Karpas-422 (cell line): ENCODE measurements at regions not wholly inside any gene's neighbourhood (a gene's known extent, or its start where the extent isn't known, plus 50 kb on each side); places are given as distances from the start of the nearest gene placed in this dataset.
"Not testable (repeated sequence)": the region's sequence is repeated elsewhere in the genome, so short reads cannot be mapped to it uniquely, and the experiment has no call there.

Experiments
- DNase-seq: peaks from one replicate; pipeline ENCODE4 v3.0.0-alpha.2; 2015
- H2AFZ ChIP-seq: fragments of 200-600 bp; sonication (generic); 2 replicates; pipeline ENCODE4 v1.6.1; 2014; ENCODE audit warnings: antibody characterized with exemption, low read length, mixed read lengths
- H3K27ac ChIP-seq: fragments of 200-600 bp; sonication (generic); 2 replicates; pipeline ENCODE4 v1.5.1; 2014; ENCODE audit warnings: mild to moderate bottlenecking, low read length, moderate library complexity
- H3K27me3 ChIP-seq: fragments of 200-600 bp; sonication (generic); 2 replicates; pipeline ENCODE4 v1.6.1; 2014; ENCODE audit warnings: low read length, mixed read lengths
- H3K36me3 ChIP-seq: fragments of 200-600 bp; sonication (generic); 2 replicates; pipeline ENCODE4 v1.6.1; 2014; ENCODE audit warnings: low read length, mixed read lengths; ENCODE audit not compliant: insufficient read depth
- H3K4me1 ChIP-seq: fragments of 200-600 bp; sonication (generic); 2 replicates; pipeline ENCODE4 v1.6.1; 2014; ENCODE audit warnings: mild to moderate bottlenecking, low read length, mixed read lengths
- H3K4me2 ChIP-seq: fragments of 200-600 bp; sonication (generic); 2 replicates; pipeline ENCODE4 v1.6.1; 2014; ENCODE audit warnings: low read length, low read depth, mild to moderate bottlenecking; ENCODE audit not compliant: poor library complexity, severe bottlenecking
- H3K4me3 ChIP-seq: fragments of 200-600 bp; sonication (generic); 2 replicates; pipeline ENCODE4 v1.5.1; 2014; ENCODE audit warnings: mild to moderate bottlenecking, antibody characterized with exemption, low read length, mixed read lengths
- H3K79me2 ChIP-seq: fragments of 200-600 bp; sonication (generic); 2 replicates; pipeline ENCODE4 v1.6.1; 2014; ENCODE audit warnings: mild to moderate bottlenecking, low read length, mixed read lengths
- H3K9ac ChIP-seq: fragments of 200-600 bp; sonication (generic); 2 replicates; pipeline ENCODE4 v1.6.0; 2014; ENCODE audit warnings: low read length
- H3K9me2 ChIP-seq: fragments of 200-600 bp; sonication (generic), shearing (Covaris generic); replicated peaks from 2 replicates; pipeline ENCODE4 v1.6.0; 2014; ENCODE audit warnings: mild to moderate bottlenecking, low read length, moderate library complexity; ENCODE audit not compliant: insufficient read depth
- H3K9me3 ChIP-seq: fragments of 300-700, 200-600 bp; sonication (generic); 2 replicates; pipeline ENCODE4 v1.6.1; 2014; ENCODE audit warnings: low read length, mixed read lengths
- H4K20me1 ChIP-seq: fragments of 200-600 bp; sonication (generic); 2 replicates; pipeline ENCODE4 v1.6.1; 2014; ENCODE audit warnings: mild to moderate bottlenecking, antibody characterized with exemption, low read length, low read depth; ENCODE audit not compliant: insufficient read depth

GRCh38 chr1:217049081-217049480 is 325.9 kb upstream of the ESRRG start:
- Histone ChIP-seq H3K9me3 (no peaks in the 10 kb centered on the region), H3K27me3 (no peaks in the 10 kb centered on the region), H3K27ac (no peak overlapping the region), H3K36me3 (no peaks in the 10 kb centered on the region), H4K20me1 (no peaks in the 10 kb centered on the region), H3K79me2 (no peaks in the 10 kb centered on the region), H3K4me3 (no peak overlapping the region), H3K4me1 (no peaks in the 10 kb centered on the region), H3K4me2 (no peak overlapping the region), H3K9me2 (no peaks in the 10 kb centered on the region), H2AFZ (no peak overlapping the region), H3K9ac (no peak overlapping the region)
- no peak for DNase-seq

DNA sequence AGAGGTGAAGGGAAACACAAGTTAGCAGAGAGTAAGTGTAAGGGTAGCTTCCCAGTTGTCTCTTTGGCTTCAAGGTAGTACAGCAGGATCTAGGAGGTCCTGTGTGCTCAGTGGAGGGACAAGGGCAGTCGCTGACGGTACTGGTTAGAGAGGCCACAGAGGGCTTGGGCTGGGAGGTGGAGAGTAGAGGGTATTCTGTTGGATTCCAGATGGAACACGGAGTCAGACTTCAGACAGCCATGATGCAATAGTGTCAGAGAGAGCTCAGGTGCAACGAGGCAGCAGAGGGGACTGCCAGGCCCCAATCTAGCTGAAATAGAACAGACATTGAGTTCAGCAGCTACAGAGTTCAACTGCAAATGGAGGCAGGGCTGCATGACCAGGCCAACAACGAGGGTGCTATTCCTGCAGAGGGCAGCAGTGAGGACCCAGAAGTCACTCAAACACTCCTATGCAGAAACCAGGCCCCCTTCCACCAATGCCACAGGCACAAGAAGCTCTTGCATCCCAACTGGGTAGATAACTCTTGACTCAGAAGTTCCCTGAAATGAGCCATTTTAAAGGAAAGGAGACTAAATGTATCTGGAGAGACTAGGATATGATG is 325.0 kb upstream of the ESRRG start:
- no peaks in the 10 kb centered on the region for H3K79me2 ChIP-seq
- no peak overlapping the region for H3K9ac ChIP-seq
- H2AFZ ChIP-seq: no peak overlapping the region
- DNase-seq: peak; percentile 80
- H3K27me3 ChIP-seq: no peaks in the 10 kb centered on the region
- no peak overlapping the region for H3K4me2 ChIP-seq
- H3K27ac ChIP-seq: no peak overlapping the region
- no peaks in the 10 kb centered on the region for H3K9me2 ChIP-seq
- H3K4me3 ChIP-seq: no peak overlapping the region
- H3K4me1 ChIP-seq: peaks cover 2% of the 10 kb centered on the region
- H3K9me3 ChIP-seq: no peaks in the 10 kb centered on the region
- H4K20me1 ChIP-seq: no peaks in the 10 kb centered on the region
- no peaks in the 10 kb centered on the region for H3K36me3 ChIP-seq

- H4K20me1 ChIP-seq: no peaks in the 10 kb centered on the region
- no peaks in the 10 kb centered on the region for H3K79me2 ChIP-seq
- H3K27ac ChIP-seq: no peak overlapping the region
- no peak overlapping the region for H3K4me2 ChIP-seq
- H3K4me3 ChIP-seq: no peak overlapping the region
- no peak overlapping the region for H3K9ac ChIP-seq
- H3K9me3 ChIP-seq: peaks cover 2% of the 10 kb centered on the region; the same call in 1 of the 2 replicates
- H3K27me3 ChIP-seq: no peaks in the 10 kb centered on the region
- H2AFZ ChIP-seq: no peak overlapping the region
- no peak for DNase-seq
- peaks cover 7% of the 10 kb centered on the region for H3K4me1 ChIP-seq
- H3K9me2 ChIP-seq: no peaks in the 10 kb centered on the region
- no peaks in the 10 kb centered on the region for H3K36me3 ChIP-seq
Measured at GRCh38 chr1:217040711-217041455, 317.7 kb upstream of the ESRRG start.

GRCh38 chr1:217039926-217040325 is 316.7 kb upstream of the ESRRG start:
- no peaks in the 10 kb centered on the region for H3K9me2 ChIP-seq
- H3K36me3 ChIP-seq: no peaks in the 10 kb centered on the region
- H4K20me1 ChIP-seq: no peaks in the 10 kb centered on the region
- DNase-seq: no peak
- H3K9me3 ChIP-seq: peaks cover 2% of the 10 kb centered on the region; the same call in 1 of the 2 replicates
- H2AFZ ChIP-seq: no peak overlapping the region
- no peak overlapping the region for H3K9ac ChIP-seq
- H3K79me2 ChIP-seq: no peaks in the 10 kb centered on the region
- H3K4me2 ChIP-seq: no peak overlapping the region
- no peak overlapping the region for H3K27ac ChIP-seq
- no peaks in the 10 kb centered on the region for H3K27me3 ChIP-seq
- no peak overlapping the region for H3K4me3 ChIP-seq
- peaks cover 7% of the 10 kb centered on the region for H3K4me1 ChIP-seq

DNA sequence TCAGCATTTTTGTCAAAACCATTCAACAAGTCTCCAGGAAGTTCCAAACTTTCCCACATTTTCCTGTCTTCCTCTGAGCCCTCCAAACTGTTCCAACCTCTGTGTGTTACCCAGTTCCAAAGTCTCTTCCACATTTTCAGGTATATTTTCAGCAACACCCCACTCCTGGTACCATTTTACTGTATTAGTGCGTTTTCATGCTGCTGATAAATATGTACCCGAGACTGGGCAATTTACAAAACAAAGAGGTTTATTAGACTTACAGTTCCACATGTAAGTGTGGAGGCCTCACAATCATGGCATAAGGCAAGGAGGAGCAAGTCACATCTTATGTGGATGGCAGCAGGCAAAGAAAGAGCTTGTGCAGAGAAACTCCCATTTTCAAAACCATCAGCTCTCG is 315.9 kb upstream of the ESRRG start:
- H3K79me2 ChIP-seq, H3K4me3 ChIP-seq, H3K9ac ChIP-seq, DNase-seq, H3K27me3 ChIP-seq, H3K9me2 ChIP-seq, H2AFZ ChIP-seq, H3K4me2 ChIP-seq, H3K36me3 ChIP-seq, H3K9me3 ChIP-seq, H3K27ac ChIP-seq, H3K4me1 ChIP-seq, H4K20me1 ChIP-seq: not testable (repeated sequence)

GRCh38 chr1:217036757-217037156 is 313.5 kb upstream of the ESRRG start:
- Histone ChIP-seq H3K4me2 (no peak overlapping the region), H3K27ac (no peak overlapping the region), H2AFZ (no peak overlapping the region), H3K9me2 (no peaks in the 10 kb centered on the region), H3K36me3 (no peaks in the 10 kb centered on the region), H3K9ac (no peak overlapping the region), H3K27me3 (no peaks in the 10 kb centered on the region), H4K20me1 (no peaks in the 10 kb centered on the region), H3K4me1 (no peaks in the 10 kb centered on the region), H3K9me3 (peaks cover 2% of the 10 kb centered on the region; the same call in 1 of the 2 replicates), H3K79me2 (no peaks in the 10 kb centered on the region), H3K4me3 (no peak overlapping the region)
- DNase-seq: no peak

DNA sequence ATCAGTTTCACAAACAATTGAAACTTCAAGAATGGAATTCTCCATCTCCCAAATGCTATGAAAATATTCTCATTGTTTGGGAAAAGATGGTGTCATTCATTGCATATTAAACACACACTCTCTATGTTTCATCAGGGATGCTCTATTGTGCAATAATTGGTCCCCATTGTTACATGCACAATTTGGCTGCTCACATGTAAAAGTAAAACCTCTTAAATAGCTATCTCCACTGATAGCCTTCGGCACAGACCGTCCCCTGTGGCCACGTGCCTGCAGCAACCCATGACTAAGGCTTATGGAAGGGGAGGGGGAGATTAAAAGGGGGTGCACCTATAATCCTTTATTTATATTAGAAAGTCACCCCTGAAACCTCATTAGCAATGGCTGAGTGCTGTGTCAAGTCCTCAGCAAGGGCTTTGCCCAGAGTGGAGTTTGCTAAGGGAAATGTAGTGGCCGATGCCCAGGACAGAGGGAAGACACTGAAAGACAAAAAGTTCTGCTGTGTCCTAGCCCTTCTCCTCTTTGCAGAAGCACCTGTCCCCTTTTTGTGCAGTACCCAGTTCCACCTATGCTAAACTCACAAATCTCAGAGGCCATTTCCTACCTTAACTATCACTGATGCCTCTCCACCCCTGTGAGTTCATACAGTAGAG is 309.6 kb upstream of the ESRRG start:
- Histone ChIP-seq H3K9ac (no peak overlapping the region), H3K4me3 (no peak overlapping the region), H3K36me3 (no peaks in the 10 kb centered on the region), H3K4me2 (no peak overlapping the region), H3K9me2 (no peaks in the 10 kb centered on the region), H3K79me2 (no peaks in the 10 kb centered on the region), H3K27me3 (no peaks in the 10 kb centered on the region), H3K9me3 (no peaks in the 10 kb centered on the region), H3K4me1 (no peaks in the 10 kb centered on the region), H3K27ac (no peak overlapping the region), H2AFZ (no peak overlapping the region), H4K20me1 (no peaks in the 10 kb centered on the region)
- no peak for DNase-seq

DNA sequence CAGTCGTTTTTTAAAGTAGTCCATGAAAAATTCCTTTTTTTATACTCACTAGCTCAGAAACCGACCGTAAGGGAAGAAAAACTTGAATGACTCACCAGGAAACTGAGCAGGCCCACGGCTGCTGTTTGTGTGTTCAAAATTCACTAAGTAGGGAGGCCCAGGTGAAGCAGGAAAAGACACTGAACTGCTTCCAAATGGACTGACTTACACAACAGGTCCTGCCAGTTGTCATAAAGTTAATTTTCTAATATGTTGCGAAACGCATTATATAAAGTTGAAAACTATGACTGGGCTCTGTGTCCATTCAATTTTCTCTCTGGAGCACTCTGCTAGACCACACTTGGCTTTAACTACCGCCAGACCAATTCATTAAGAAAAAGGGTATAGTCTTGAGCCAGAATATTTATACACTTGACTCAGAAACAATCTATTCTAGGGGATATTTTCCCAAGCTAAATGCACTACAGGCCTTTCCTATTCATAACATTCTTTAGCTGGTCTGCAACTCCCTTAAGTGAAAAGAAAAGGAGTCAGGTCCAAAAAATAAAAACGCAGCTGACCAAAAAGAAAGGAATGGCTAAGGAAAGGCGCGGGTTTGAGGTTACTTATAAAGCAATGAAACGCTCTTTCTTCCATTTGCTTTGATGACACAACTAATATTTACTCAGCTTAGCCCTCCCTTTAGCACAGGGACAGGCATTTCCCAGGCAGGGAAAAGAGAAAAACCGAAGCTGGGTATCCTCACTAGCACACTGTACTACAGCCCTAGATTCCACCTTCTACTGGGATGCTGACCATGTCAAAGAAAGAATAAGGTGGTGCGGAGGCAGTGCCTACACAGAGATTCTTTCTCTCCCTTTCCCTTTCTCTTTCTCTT is 306.3 kb upstream of the ESRRG start:
- no peak overlapping the region for H3K4me2 ChIP-seq
- H3K9ac ChIP-seq: no peak overlapping the region
- DNase-seq: no peak
- H4K20me1 ChIP-seq: no peaks in the 10 kb centered on the region
- H3K27ac ChIP-seq: no peak overlapping the region
- H3K9me2 ChIP-seq: no peaks in the 10 kb centered on the region
- no peaks in the 10 kb centered on the region for H3K36me3 ChIP-seq
- H3K9me3 ChIP-seq: no peaks in the 10 kb centered on the region
- no peak overlapping the region for H3K4me3 ChIP-seq
- no peaks in the 10 kb centered on the region for H3K27me3 ChIP-seq
- H3K4me1 ChIP-seq: peaks cover 12% of the 10 kb centered on the region
- no peak overlapping the region for H2AFZ ChIP-seq
- no peaks in the 10 kb centered on the region for H3K79me2 ChIP-seq
